ENCODE measurements at regions not wholly inside any gene's neighbourhood (a gene's known extent, or its start where the extent isn't known, plus 50 kb on each side); places are given as distances from the start of the nearest gene placed in this dataset.

DNA sequence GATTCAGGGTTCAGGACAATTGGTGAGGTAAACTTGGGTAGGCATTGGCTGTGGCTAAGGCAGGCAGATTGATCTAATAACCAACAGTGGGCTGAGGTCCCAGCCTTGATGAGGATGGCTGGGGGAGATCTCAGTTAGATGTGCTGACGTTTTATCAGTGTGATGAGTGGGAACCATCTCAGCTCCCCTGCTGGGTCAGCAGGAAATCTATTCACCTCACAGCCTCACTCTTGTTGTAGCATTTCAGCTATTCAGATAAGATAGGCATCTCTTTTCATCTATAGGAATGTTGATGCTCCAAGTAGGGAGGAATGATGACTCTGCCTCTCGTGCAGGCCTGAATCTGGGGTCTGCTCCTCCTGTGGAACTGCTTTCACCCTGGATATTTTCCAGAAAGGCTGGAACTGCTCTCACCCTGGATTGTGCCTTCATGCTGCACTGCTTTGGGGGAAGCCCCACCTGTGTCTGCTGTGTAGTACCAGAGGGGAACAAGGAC, 973.7 kb downstream of the NSUN3 start:
- H3K4me3 Mint-ChIP-seq, result no peak overlapping the region
- peaks cover 15% of the 10 kb centered on the region for H3K9me3 Mint-ChIP-seq
- no peaks in the 10 kb centered on the region for H3K36me3 Mint-ChIP-seq (ENCODE audit: low read depth)

GRCh38 chr3:95037097-95037496, 974.2 kb downstream of the NSUN3 start:
- peaks cover 15% of the 10 kb centered on the region for H3K9me3 Mint-ChIP-seq
- no peaks in the 10 kb centered on the region for H3K27me3 Mint-ChIP-seq (ENCODE audit: insufficient read depth)
- intact Hi-C loops (cut with micrococcal nuclease), result no loop called here
- no peaks in the 10 kb centered on the region for H3K36me3 Mint-ChIP-seq (ENCODE audit: low read depth)
- no peak for DNase-seq (ENCODE audit: low spot score)
- no peak overlapping the region for H3K27ac Mint-ChIP-seq
- no peak overlapping the region for H3K4me3 Mint-ChIP-seq
- H3K4me1 Mint-ChIP-seq (ENCODE audit: low read depth), result no peaks in the 10 kb centered on the region

More for the DNA sequence above, 973.7 kb downstream of the NSUN3 start:
- no peaks in the 10 kb centered on the region for H3K4me1 Mint-ChIP-seq (ENCODE audit: low read depth)
- DNase-seq (ENCODE audit: low spot score), result no peak
- no peak overlapping the region for H3K27ac Mint-ChIP-seq
- H3K27me3 Mint-ChIP-seq (ENCODE audit: insufficient read depth), result no peaks in the 10 kb centered on the region
- intact Hi-C loops (cut with micrococcal nuclease), result no loop called here

DNA sequence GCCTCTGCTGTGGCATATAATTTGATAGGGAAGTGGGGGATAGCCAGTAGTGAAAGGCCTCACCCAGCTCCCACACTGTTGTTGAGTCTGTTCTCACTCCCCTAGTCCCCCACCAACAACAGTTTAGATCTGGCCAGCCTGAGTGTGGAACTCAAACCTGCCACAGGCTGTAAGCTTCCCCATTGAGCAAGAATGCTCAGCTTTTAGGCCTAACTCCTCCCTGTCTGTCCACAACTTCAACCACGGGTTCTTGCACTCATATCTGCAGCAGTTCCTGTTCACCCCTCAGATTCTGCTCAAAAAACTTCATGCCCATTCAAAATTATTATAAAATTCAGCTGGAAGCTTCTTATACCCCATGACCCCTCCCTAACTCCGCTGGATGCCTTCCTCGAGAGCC, 975.1 kb downstream of the NSUN3 start:
- DNase-seq (ENCODE audit: low spot score), result no peak
- Mint-ChIP-seq H3K4me1 (ENCODE audit: low read depth) (no peaks in the 10 kb centered on the region), H3K4me3 (no peak overlapping the region), H3K9me3 (peaks cover 14% of the 10 kb centered on the region), H3K36me3 (ENCODE audit: low read depth) (no peaks in the 10 kb centered on the region), H3K27ac (no peak overlapping the region), H3K27me3 (ENCODE audit: insufficient read depth) (no peaks in the 10 kb centered on the region)
- intact Hi-C loops (cut with micrococcal nuclease), result no loop called here

DNA sequence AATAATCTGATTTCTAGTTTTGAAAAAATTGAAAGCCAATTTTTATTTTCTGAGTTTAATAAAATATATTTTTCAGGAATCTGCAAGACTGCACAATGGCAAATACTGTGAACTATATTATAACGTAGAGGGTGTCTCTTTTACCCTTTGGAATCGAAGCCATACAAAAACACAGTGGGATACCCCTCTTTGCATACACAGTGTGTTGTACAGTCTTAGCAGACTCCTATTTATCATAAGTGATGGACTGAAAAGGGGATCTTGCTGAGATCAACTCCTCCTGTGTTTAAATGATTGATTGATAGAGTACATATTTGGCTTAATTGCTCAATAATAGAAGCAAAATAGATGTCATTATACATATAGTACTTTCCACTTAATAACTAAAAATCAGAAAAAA, 981.2 kb downstream of the NSUN3 start:
- Mint-ChIP-seq H3K4me1 (ENCODE audit: low read depth) (no peaks in the 10 kb centered on the region), H3K36me3 (ENCODE audit: low read depth) (no peaks in the 10 kb centered on the region), H3K27ac (no peak overlapping the region), H3K4me3 (no peak overlapping the region), H3K9me3 (peaks cover 7% of the 10 kb centered on the region), H3K27me3 (ENCODE audit: insufficient read depth) (no peaks in the 10 kb centered on the region)
- no peak for DNase-seq (ENCODE audit: low spot score)
- intact Hi-C loops (cut with micrococcal nuclease), result no loop called here

DNA sequence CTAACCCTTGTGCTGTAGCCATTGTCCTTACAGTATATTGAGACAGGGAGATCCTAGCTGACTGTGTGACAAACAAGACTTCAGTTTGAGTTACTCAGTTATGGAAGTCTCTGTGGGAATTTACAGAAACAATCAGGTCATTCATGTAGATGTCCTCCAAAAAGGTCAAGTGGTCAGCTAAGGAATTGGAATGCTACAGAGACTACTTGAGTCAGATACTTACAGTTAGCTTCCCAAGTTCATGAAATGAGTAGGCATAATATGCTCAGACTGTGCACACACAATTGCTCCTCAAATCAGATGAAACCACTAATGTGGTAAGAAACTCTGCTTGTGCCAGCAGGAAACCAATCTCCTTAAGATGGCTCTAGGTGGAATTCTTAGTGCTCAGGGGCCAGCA, 985.7 kb downstream of the NSUN3 start:
- H3K36me3 Mint-ChIP-seq (ENCODE audit: low read depth), result no peaks in the 10 kb centered on the region
- no peak for DNase-seq (ENCODE audit: low spot score)
- peaks cover 10% of the 10 kb centered on the region for H3K9me3 Mint-ChIP-seq
- H3K27ac Mint-ChIP-seq, result no peak overlapping the region
- H3K4me3 Mint-ChIP-seq, result no peak overlapping the region
- H3K27me3 Mint-ChIP-seq (ENCODE audit: insufficient read depth), result no peaks in the 10 kb centered on the region
- intact Hi-C loops (cut with micrococcal nuclease), result no loop called here
- H3K4me1 Mint-ChIP-seq (ENCODE audit: low read depth), result no peaks in the 10 kb centered on the region

DNA sequence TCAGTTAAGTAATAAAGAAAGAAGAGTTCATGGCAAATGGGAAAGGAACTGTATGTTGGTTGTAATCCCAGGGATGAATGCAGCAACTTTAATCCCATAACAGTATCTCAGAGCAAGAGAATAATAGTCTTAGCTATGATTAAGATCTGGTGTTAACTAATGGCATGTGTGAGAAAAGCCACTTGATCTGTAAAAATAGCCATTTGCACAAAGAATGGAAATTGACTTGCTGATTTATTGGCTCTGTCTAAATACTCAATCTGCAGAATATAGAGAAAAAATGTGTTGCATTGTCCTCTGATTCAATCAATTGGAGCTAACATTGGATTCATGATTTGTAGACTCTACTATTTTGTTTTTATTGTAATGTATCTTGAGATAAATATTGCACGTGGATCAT, 987.0 kb downstream of the NSUN3 start:
- H3K36me3 Mint-ChIP-seq (ENCODE audit: low read depth), result no peaks in the 10 kb centered on the region
- H3K4me1 Mint-ChIP-seq (ENCODE audit: low read depth), result no peaks in the 10 kb centered on the region
- no peaks in the 10 kb centered on the region for H3K27me3 Mint-ChIP-seq (ENCODE audit: insufficient read depth)
- peaks cover 10% of the 10 kb centered on the region for H3K9me3 Mint-ChIP-seq
- no peak overlapping the region for H3K4me3 Mint-ChIP-seq
- intact Hi-C loops (cut with micrococcal nuclease), result no loop called here
- no peak for DNase-seq (ENCODE audit: low spot score)
- no peak overlapping the region for H3K27ac Mint-ChIP-seq

DNA sequence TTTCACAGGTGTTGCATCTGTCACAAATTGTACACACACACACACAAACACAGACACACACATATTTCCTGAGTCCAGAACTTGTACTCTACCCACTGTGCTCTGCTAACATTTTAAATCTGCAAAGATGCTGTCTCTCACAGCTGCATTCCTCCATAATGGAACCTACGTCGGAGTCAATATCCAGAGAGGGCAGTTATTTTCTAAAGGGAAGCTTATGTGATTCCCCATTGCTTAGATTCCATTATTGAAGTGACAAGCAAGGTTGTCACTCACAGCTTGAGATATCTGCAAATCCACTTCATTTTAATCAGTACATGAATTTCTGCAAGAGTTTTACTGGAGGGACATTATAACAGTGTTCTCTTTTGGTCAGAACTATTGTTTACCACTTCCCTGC, 992.4 kb downstream of the NSUN3 start:
- Mint-ChIP-seq H3K27me3 (ENCODE audit: insufficient read depth) (no peaks in the 10 kb centered on the region), H3K27ac (no peak overlapping the region), H3K4me3 (no peak overlapping the region), H3K4me1 (ENCODE audit: low read depth) (no peaks in the 10 kb centered on the region), H3K9me3 (peaks cover 4% of the 10 kb centered on the region), H3K36me3 (ENCODE audit: low read depth) (no peaks in the 10 kb centered on the region)
- DNase-seq (ENCODE audit: low spot score), result no peak
- intact Hi-C loops (cut with micrococcal nuclease), result no loop called here

DNA sequence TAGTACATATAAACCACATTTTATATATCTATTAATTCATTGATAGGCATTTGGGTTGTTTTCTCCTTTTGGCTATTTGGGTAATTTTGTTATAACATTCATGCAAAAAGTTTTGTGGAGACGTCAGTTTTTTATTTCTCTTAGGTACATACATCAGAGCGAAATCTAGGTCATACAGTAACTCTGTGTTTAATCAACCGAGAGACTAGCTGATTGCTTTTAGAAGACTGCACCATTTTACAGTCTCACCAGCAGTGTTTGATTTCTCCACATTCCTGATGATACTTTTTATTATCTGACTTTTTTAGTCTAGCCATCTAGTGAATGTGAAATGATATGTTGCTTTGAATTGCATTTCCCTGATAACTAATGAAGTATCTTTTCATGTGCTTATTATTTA, 1019.3 kb downstream of the NSUN3 start:
- intact Hi-C loops (cut with micrococcal nuclease), result no loop called here
- H3K27me3 Mint-ChIP-seq (ENCODE audit: insufficient read depth), result no peaks in the 10 kb centered on the region
- no peaks in the 10 kb centered on the region for H3K9me3 Mint-ChIP-seq
- H3K4me3 Mint-ChIP-seq, result no peak overlapping the region
- no peaks in the 10 kb centered on the region for H3K36me3 Mint-ChIP-seq (ENCODE audit: low read depth)
- no peaks in the 10 kb centered on the region for H3K4me1 Mint-ChIP-seq (ENCODE audit: low read depth)
- no peak for DNase-seq (ENCODE audit: low spot score)
- H3K27ac Mint-ChIP-seq, result no peak overlapping the region

- H3K4me3 Mint-ChIP-seq, result no peak overlapping the region
- no peak for DNase-seq (ENCODE audit: low spot score)
- H3K36me3 Mint-ChIP-seq (ENCODE audit: low read depth), result no peaks in the 10 kb centered on the region
- H3K4me1 Mint-ChIP-seq (ENCODE audit: low read depth), result no peaks in the 10 kb centered on the region
- no peak overlapping the region for H3K27ac Mint-ChIP-seq
- H3K27me3 Mint-ChIP-seq (ENCODE audit: insufficient read depth), result no peaks in the 10 kb centered on the region
- H3K9me3 Mint-ChIP-seq, result peaks cover 3% of the 10 kb centered on the region
- intact Hi-C loops (cut with micrococcal nuclease), result no loop called here
Observed at GRCh38 chr3:95084738-95085137, 1021.9 kb downstream of the NSUN3 start.

GRCh38 chr3:95088464-95088863, 1025.6 kb downstream of the NSUN3 start:
- Mint-ChIP-seq H3K4me3 (no peak overlapping the region), H3K27ac (no peak overlapping the region), H3K4me1 (ENCODE audit: low read depth) (no peaks in the 10 kb centered on the region), H3K27me3 (ENCODE audit: insufficient read depth) (no peaks in the 10 kb centered on the region), H3K36me3 (ENCODE audit: low read depth) (no peaks in the 10 kb centered on the region), H3K9me3 (peaks cover 14% of the 10 kb centered on the region)
- intact Hi-C loops (cut with micrococcal nuclease), result no loop called here
- no peak for DNase-seq (ENCODE audit: low spot score)

GRCh38 chr3:95097493-95097892, 1034.6 kb downstream of the NSUN3 start:
- Mint-ChIP-seq H3K36me3 (ENCODE audit: low read depth) (no peaks in the 10 kb centered on the region), H3K27ac (no peak overlapping the region), H3K9me3 (peaks cover 9% of the 10 kb centered on the region), H3K4me3 (no peak overlapping the region), H3K27me3 (ENCODE audit: insufficient read depth) (no peaks in the 10 kb centered on the region), H3K4me1 (ENCODE audit: low read depth) (no peaks in the 10 kb centered on the region)
- no peak for DNase-seq (ENCODE audit: low spot score)
- intact Hi-C loops (cut with micrococcal nuclease), result no loop called here

GRCh38 chr3:95120921-95121320, 1058.1 kb downstream of the NSUN3 start:
- Mint-ChIP-seq H3K27me3 (ENCODE audit: insufficient read depth) (no peaks in the 10 kb centered on the region), H3K4me1 (ENCODE audit: low read depth) (no peaks in the 10 kb centered on the region), H3K9me3 (peaks cover 14% of the 10 kb centered on the region), H3K27ac (no peak overlapping the region), H3K36me3 (ENCODE audit: low read depth) (no peaks in the 10 kb centered on the region), H3K4me3 (no peak overlapping the region)
- intact Hi-C loops (cut with micrococcal nuclease), result no loop called here
- DNase-seq (ENCODE audit: low spot score), result no peak

- no peaks in the 10 kb centered on the region for H3K27me3 Mint-ChIP-seq (ENCODE audit: insufficient read depth)
- no peaks in the 10 kb centered on the region for H3K36me3 Mint-ChIP-seq (ENCODE audit: low read depth)
- no peaks in the 10 kb centered on the region for H3K4me1 Mint-ChIP-seq (ENCODE audit: low read depth)
- intact Hi-C loops (cut with micrococcal nuclease), result no loop called here
- peaks cover 18% of the 10 kb centered on the region for H3K9me3 Mint-ChIP-seq
- H3K27ac Mint-ChIP-seq, result no peak overlapping the region
- no peak for DNase-seq (ENCODE audit: low spot score)
- H3K4me3 Mint-ChIP-seq, result no peak overlapping the region
Observed at GRCh38 chr3:95123104-95123503, 1060.2 kb downstream of the NSUN3 start.

- intact Hi-C loops (cut with micrococcal nuclease), result no loop called here
- Mint-ChIP-seq H3K27ac (no peak overlapping the region), H3K36me3 (ENCODE audit: low read depth) (no peaks in the 10 kb centered on the region), H3K4me3 (no peak overlapping the region), H3K27me3 (ENCODE audit: insufficient read depth) (no peaks in the 10 kb centered on the region), H3K9me3 (no peaks in the 10 kb centered on the region), H3K4me1 (ENCODE audit: low read depth) (no peaks in the 10 kb centered on the region)
- DNase-seq (ENCODE audit: low spot score), result no peak
Observed at GRCh38 chr3:95134693-95135413, 1072.0 kb downstream of the NSUN3 start.

Data from activated T-helper 1 cell treated with anti-CD3 and anti-CD28 coated beads, Interleukin-12 subunit alpha, Interleukin-12 subunit beta, Interleukin-2, Interleukin-4 antibody, amounts not matched to agents 30 ng/mL and 10 ng/mL and 1 ng/mL, durations not matched to agents 14 hours and 24 hours and 36 hours (primary cell).